Activated CD8-positive, alpha-beta T cell treated with anti-CD3 and anti-CD28 coated beads, Interleukin-2, amount 10 ng/mL, durations not matched to agents 7 days and 5 days (primary cell): ENCODE measurements at regions not wholly inside any gene's neighbourhood (a gene's known extent, or its start where the extent isn't known, plus 50 kb on each side); places are given as distances from the start of the nearest gene placed in this dataset.
"Not testable (repeated sequence)": the region's sequence is repeated elsewhere in the genome, so short reads cannot be mapped to it uniquely, and the experiment has no call there.

Experiments
- ATAC-seq: fragments of 150-1000 bp; cut with Tn5 transposase; one replicate; pipeline ENCODE4 v1.10.0; 2021; ENCODE audit warnings: moderate library complexity
- CTCF ChIA-PET: fragments of 350-600 bp; sonication (Branson Sonifier 250); formaldehyde crosslinking; loops from one replicate; lab custom pipeline; 2021; ENCODE audit warnings: antibody characterized with exemption; lab: Charles Lee
- POLR2A ChIA-PET: fragments of 350-600 bp; sonication (Branson Sonifier 250); formaldehyde crosslinking; loops from one replicate; lab custom pipeline; 2021; ENCODE audit warnings: antibody characterized with exemption; lab: Charles Lee
- DNase-seq: peaks from one replicate; pipeline ENCODE4 v3.0.0-alpha.2; 2020
- H3K27ac Mint-ChIP-seq: one replicate; pipeline ENCODE4 v1.8.0; 2021; ENCODE audit warnings: mild to moderate bottlenecking, mixed read lengths
- H3K27me3 Mint-ChIP-seq: one replicate; pipeline ENCODE4 v1.8.0; 2021; ENCODE audit warnings: low read depth, mixed read lengths
- H3K36me3 Mint-ChIP-seq: one replicate; pipeline ENCODE4 v1.8.0; 2021; ENCODE audit warnings: low read depth, mixed read lengths
- H3K4me1 Mint-ChIP-seq: one replicate; pipeline ENCODE4 v1.8.0; 2021; ENCODE audit warnings: low read depth, mixed read lengths
- H3K4me3 Mint-ChIP-seq: one replicate; pipeline ENCODE4 v1.8.0; 2021; ENCODE audit warnings: mild to moderate bottlenecking, mixed read lengths
- H3K9me3 Mint-ChIP-seq: one replicate; pipeline ENCODE4 v1.8.0; 2022; ENCODE audit warnings: mixed read lengths; ENCODE audit not compliant: insufficient read depth

- H3K27me3 Mint-ChIP-seq: no peaks in the 10 kb centered on the region
- DNase-seq: no peak
- ChIA-PET POLR2A (no interaction called here), CTCF (no interaction called here)
- peaks cover 6% of the 10 kb centered on the region for H3K36me3 Mint-ChIP-seq
- no peak overlapping the region for H3K4me3 Mint-ChIP-seq
- peaks cover 9% of the 10 kb centered on the region for H3K4me1 Mint-ChIP-seq
- H3K27ac Mint-ChIP-seq: no peak overlapping the region
- peaks cover 23% of the 10 kb centered on the region for H3K9me3 Mint-ChIP-seq
- no peak for ATAC-seq
Measured at GRCh38 chr7:69203871-69204270, 394.4 kb upstream of the AUTS2 start.

- ChIA-PET CTCF (no interaction called here), POLR2A (no interaction called here)
- Mint-ChIP-seq H3K4me3 (no peak overlapping the region), H3K27ac (no peak overlapping the region), H3K36me3 (no peaks in the 10 kb centered on the region), H3K9me3 (peaks cover 13% of the 10 kb centered on the region), H3K27me3 (no peaks in the 10 kb centered on the region), H3K4me1 (no peaks in the 10 kb centered on the region)
- no peak for DNase-seq
- ATAC-seq: no peak
Measured at GRCh38 chr7:69204943-69205342, 393.3 kb upstream of the AUTS2 start.

- no peaks in the 10 kb centered on the region for H3K4me1 Mint-ChIP-seq
- CTCF ChIA-PET: no interaction called here
- no peak overlapping the region for H3K4me3 Mint-ChIP-seq
- no peaks in the 10 kb centered on the region for H3K36me3 Mint-ChIP-seq
- H3K27ac Mint-ChIP-seq: no peak overlapping the region
- no peak for DNase-seq
- no peak for ATAC-seq
- no peaks in the 10 kb centered on the region for H3K27me3 Mint-ChIP-seq
- POLR2A ChIA-PET: no interaction called here
- peaks cover 13% of the 10 kb centered on the region for H3K9me3 Mint-ChIP-seq
Measured at GRCh38 chr7:69205581-69205980, 392.7 kb upstream of the AUTS2 start.

GRCh38 chr7:69208276-69208675 is 390.0 kb upstream of the AUTS2 start:
- Mint-ChIP-seq H3K4me1 (no peaks in the 10 kb centered on the region), H3K4me3 (no peak overlapping the region), H3K36me3 (no peaks in the 10 kb centered on the region), H3K27ac (no peak overlapping the region), H3K27me3 (no peaks in the 10 kb centered on the region), H3K9me3 (peaks cover 9% of the 10 kb centered on the region)
- ChIA-PET CTCF (no interaction called here), POLR2A (no interaction called here)
- ATAC-seq: no peak
- no peak for DNase-seq

- ChIA-PET CTCF (no interaction called here), POLR2A (no interaction called here)
- Mint-ChIP-seq H3K27me3 (no peaks in the 10 kb centered on the region), H3K9me3 (peaks cover 9% of the 10 kb centered on the region), H3K27ac (no peak overlapping the region), H3K4me3 (no peak overlapping the region), H3K4me1 (no peaks in the 10 kb centered on the region), H3K36me3 (no peaks in the 10 kb centered on the region)
- ATAC-seq: no peak
- no peak for DNase-seq
Measured at GRCh38 chr7:69208848-69209247, 389.4 kb upstream of the AUTS2 start.

- Mint-ChIP-seq H3K27ac (no peak overlapping the region), H3K27me3 (no peaks in the 10 kb centered on the region), H3K9me3 (peaks cover 3% of the 10 kb centered on the region), H3K36me3 (no peaks in the 10 kb centered on the region), H3K4me1 (no peaks in the 10 kb centered on the region), H3K4me3 (no peak overlapping the region)
- CTCF ChIA-PET: no interaction called here
- DNase-seq (no peak), ATAC-seq (no peak)
- POLR2A ChIA-PET: no interaction called here
Measured at GRCh38 chr7:69211336-69211735, 386.9 kb upstream of the AUTS2 start.

- Mint-ChIP-seq H3K4me1 (no peaks in the 10 kb centered on the region), H3K36me3 (no peaks in the 10 kb centered on the region), H3K27me3 (no peaks in the 10 kb centered on the region), H3K27ac (no peak overlapping the region), H3K9me3 (peaks cover 3% of the 10 kb centered on the region), H3K4me3 (no peak overlapping the region)
- POLR2A ChIA-PET: no interaction called here
- CTCF ChIA-PET: no interaction called here
- DNase-seq (no peak), ATAC-seq (no peak)
Measured at GRCh38 chr7:69211739-69212138, 386.5 kb upstream of the AUTS2 start.

GRCh38 chr7:69213878-69214277 is 384.4 kb upstream of the AUTS2 start:
- CTCF ChIA-PET: no interaction called here
- Mint-ChIP-seq H3K36me3 (no peaks in the 10 kb centered on the region), H3K27me3 (no peaks in the 10 kb centered on the region), H3K4me3 (no peak overlapping the region), H3K4me1 (no peaks in the 10 kb centered on the region), H3K27ac (no peak overlapping the region), H3K9me3 (no peaks in the 10 kb centered on the region)
- POLR2A ChIA-PET: no interaction called here
- DNase-seq (no peak), ATAC-seq (no peak)

GRCh38 chr7:69215516-69215915 is 382.8 kb upstream of the AUTS2 start:
- H3K27me3 Mint-ChIP-seq, H3K9me3 Mint-ChIP-seq, POLR2A ChIA-PET, H3K4me3 Mint-ChIP-seq, CTCF ChIA-PET, H3K4me1 Mint-ChIP-seq, H3K27ac Mint-ChIP-seq, ATAC-seq, H3K36me3 Mint-ChIP-seq, DNase-seq: not testable (repeated sequence)

GRCh38 chr7:69217516-69218350 is 380.5 kb upstream of the AUTS2 start:
- no peak overlapping the region for H3K27ac Mint-ChIP-seq
- CTCF ChIA-PET: no interaction called here
- POLR2A ChIA-PET: no interaction called here
- H3K27me3 Mint-ChIP-seq: no peaks in the 10 kb centered on the region
- no peaks in the 10 kb centered on the region for H3K4me1 Mint-ChIP-seq
- ATAC-seq: no peak
- DNase-seq: no peak
- no peak overlapping the region for H3K4me3 Mint-ChIP-seq
- H3K9me3 Mint-ChIP-seq: peaks cover 4% of the 10 kb centered on the region
- H3K36me3 Mint-ChIP-seq: no peaks in the 10 kb centered on the region

GRCh38 chr7:69218576-69218975 is 379.7 kb upstream of the AUTS2 start:
- Mint-ChIP-seq H3K27ac (no peak overlapping the region), H3K27me3 (no peaks in the 10 kb centered on the region), H3K4me1 (no peaks in the 10 kb centered on the region), H3K4me3 (no peak overlapping the region), H3K36me3 (no peaks in the 10 kb centered on the region), H3K9me3 (peaks cover 4% of the 10 kb centered on the region)
- ChIA-PET CTCF (no interaction called here), POLR2A (no interaction called here)
- no peak for DNase-seq
- ATAC-seq: no peak

GRCh38 chr7:69219381-69219780 is 378.9 kb upstream of the AUTS2 start:
- Mint-ChIP-seq H3K9me3 (peaks cover 4% of the 10 kb centered on the region), H3K4me1 (no peaks in the 10 kb centered on the region), H3K27ac (no peak overlapping the region), H3K4me3 (no peak overlapping the region), H3K27me3 (no peaks in the 10 kb centered on the region), H3K36me3 (no peaks in the 10 kb centered on the region)
- POLR2A ChIA-PET: no interaction called here
- DNase-seq (no peak), ATAC-seq (no peak)
- CTCF ChIA-PET: no interaction called here
